Natural killer cell (primary cell): ENCODE measurements at regions not wholly inside any gene's neighbourhood (a gene's known extent, or its start where the extent isn't known, plus 50 kb on each side); places are given as distances from the start of the nearest gene placed in this dataset.

Experiments
- ATAC-seq, 3 donors: fragments of 150-1000 bp in 2 of 3; fragments of 200-7000 bp in 1 of 3; cut with Tn5 transposase; 1 replicate in 1 of 3; 2 replicates in 2 of 3; pipeline ENCODE4 v1.10.0; 2021; ENCODE audit warnings: mild to moderate bottlenecking in 2 of 3, moderate library complexity in 2 of 3
- DNase-seq, 2 donors: peaks; one replicate each; pipeline versions ENCODE4 v3.0.0 to v3.0.0-alpha.2; 2013 to 2021; ENCODE audit warnings: mixed read lengths in 1 of 2
- H3K27ac ChIP-seq: one replicate; pipeline ENCODE4 v1.5.1; 2013; ENCODE audit warnings: mild to moderate bottlenecking, low read length
- H3K27me3 ChIP-seq: one replicate; pipeline ENCODE4 v1.6.1; 2013; ENCODE audit warnings: low read length; ENCODE audit not compliant: control insufficient read depth, insufficient read depth
- H3K36me3 ChIP-seq: one replicate; pipeline ENCODE4 v1.6.1; 2013; ENCODE audit warnings: low read length; ENCODE audit not compliant: control insufficient read depth, insufficient read depth
- H3K4me1 ChIP-seq: one replicate; pipeline ENCODE4 v1.6.1; 2013; ENCODE audit warnings: low read length; ENCODE audit not compliant: control insufficient read depth, insufficient read depth
- H3K4me3 ChIP-seq: one replicate; pipeline ENCODE4 v1.5.1; 2013; ENCODE audit warnings: low read length
- H3K9me3 ChIP-seq: one replicate; pipeline ENCODE4 v1.6.1; 2013; ENCODE audit warnings: low read length; ENCODE audit not compliant: control insufficient read depth, insufficient read depth
- H3K27ac Mint-ChIP-seq, 2 donors: one replicate each; pipeline ENCODE4 v1.8.0; 2022; ENCODE audit warnings: mild to moderate bottlenecking in 2 of 2, mixed read lengths in 2 of 2, moderate library complexity in 1 of 2
- H3K27me3 Mint-ChIP-seq, 2 donors: one replicate each; pipeline ENCODE4 v1.8.0; 2022; ENCODE audit warnings: low read depth in 2 of 2, mixed read lengths in 2 of 2
- H3K36me3 Mint-ChIP-seq: one replicate; pipeline ENCODE4 v1.8.0; 2022; ENCODE audit warnings: mixed read lengths
- H3K4me1 Mint-ChIP-seq, 2 donors: one replicate each; pipeline ENCODE4 v1.8.0; 2022; ENCODE audit warnings: mixed read lengths in 2 of 2
- H3K4me3 Mint-ChIP-seq: one replicate; pipeline ENCODE4 v1.8.0; 2022; ENCODE audit warnings: mild to moderate bottlenecking, moderate library complexity, mixed read lengths
- H3K9me3 Mint-ChIP-seq, 2 donors: one replicate each; pipeline ENCODE4 v1.8.0; 2022; ENCODE audit warnings: mixed read lengths in 2 of 2
- WGBS: methylation state at CpG from one replicate; pipeline ENCODE4 v1.1.7; 2013; ENCODE audit warnings: missing lambda C conversion rate; ENCODE audit not compliant: insufficient coverage; 5-methylcytosine and 5-hydroxymethylcytosine counted together
- intact Hi-C: fragments of 100-400 bp; cut with micrococcal nuclease; formaldehyde crosslinking; loops from one replicate; pipeline ENCODE4 v1.14.2; 2022
- TF ChIP-seq, protein P1 (sequence below): fragments of 200-600 bp; IDR thresholded peaks from one replicate; pipeline ENCODE4 v1.8.0; 2022; ENCODE audit warnings: antibody characterized with exemption

- no peaks in the 10 kb centered on the region for H3K4me1 Mint-ChIP-seq
- H3K9me3 Mint-ChIP-seq, result no peaks in the 10 kb centered on the region
- Histone ChIP-seq H3K36me3 (no peaks in the 10 kb centered on the region), H3K27me3 (no peaks in the 10 kb centered on the region), H3K4me1 (no peaks in the 10 kb centered on the region), H3K4me3 (no peak overlapping the region), H3K27ac (no peak overlapping the region), H3K9me3 (peaks cover 1% of the 10 kb centered on the region)
- intact Hi-C loops, result no loop called here
- 95% methylated on average over 2 of the region's 2 CpGs for WGBS
- H3K4me3 Mint-ChIP-seq, result no peak overlapping the region
- no peak overlapping the region for H3K27ac Mint-ChIP-seq
- ATAC-seq (no peak), DNase-seq (no peak)
- no peaks in the 10 kb centered on the region for H3K36me3 Mint-ChIP-seq
- TF ChIP-seq, protein P1, sequence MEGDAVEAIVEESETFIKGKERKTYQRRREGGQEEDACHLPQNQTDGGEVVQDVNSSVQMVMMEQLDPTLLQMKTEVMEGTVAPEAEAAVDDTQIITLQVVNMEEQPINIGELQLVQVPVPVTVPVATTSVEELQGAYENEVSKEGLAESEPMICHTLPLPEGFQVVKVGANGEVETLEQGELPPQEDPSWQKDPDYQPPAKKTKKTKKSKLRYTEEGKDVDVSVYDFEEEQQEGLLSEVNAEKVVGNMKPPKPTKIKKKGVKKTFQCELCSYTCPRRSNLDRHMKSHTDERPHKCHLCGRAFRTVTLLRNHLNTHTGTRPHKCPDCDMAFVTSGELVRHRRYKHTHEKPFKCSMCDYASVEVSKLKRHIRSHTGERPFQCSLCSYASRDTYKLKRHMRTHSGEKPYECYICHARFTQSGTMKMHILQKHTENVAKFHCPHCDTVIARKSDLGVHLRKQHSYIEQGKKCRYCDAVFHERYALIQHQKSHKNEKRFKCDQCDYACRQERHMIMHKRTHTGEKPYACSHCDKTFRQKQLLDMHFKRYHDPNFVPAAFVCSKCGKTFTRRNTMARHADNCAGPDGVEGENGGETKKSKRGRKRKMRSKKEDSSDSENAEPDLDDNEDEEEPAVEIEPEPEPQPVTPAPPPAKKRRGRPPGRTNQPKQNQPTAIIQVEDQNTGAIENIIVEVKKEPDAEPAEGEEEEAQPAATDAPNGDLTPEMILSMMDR, result no peak
- peaks cover 7 to 8% of the 10 kb centered on the region in 2 donors for H3K27me3 Mint-ChIP-seq
These were observed 73.4 kb upstream of the PALS2 start for GRCh38 chr7:24499871-24500270.

DNA sequence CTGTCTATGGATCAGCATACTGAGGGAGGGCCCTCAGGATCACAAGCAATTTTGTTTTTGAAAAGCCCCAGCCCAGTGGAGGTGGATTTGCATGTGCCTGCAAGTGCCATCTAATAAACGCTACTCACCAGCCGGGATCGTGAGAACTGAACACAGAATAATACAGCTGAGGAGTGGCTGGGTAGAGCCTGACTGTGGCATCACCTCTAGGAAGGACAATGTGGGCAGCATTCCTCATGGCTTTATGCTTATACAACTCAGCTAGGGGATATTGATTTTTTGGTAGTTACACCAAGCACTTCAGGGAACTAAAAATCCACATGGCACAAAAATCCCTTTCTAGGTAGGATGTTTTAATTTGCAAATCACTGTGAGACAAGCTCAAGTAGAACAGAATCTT is 72.7 kb upstream of the PALS2 start:
- WGBS, result 96% methylated on average over 3 of the region's 3 CpGs
- H3K4me1 Mint-ChIP-seq, result no peaks in the 10 kb centered on the region
- H3K27ac Mint-ChIP-seq, result no peak overlapping the region
- Histone ChIP-seq H3K36me3 (no peaks in the 10 kb centered on the region), H3K27ac (no peak overlapping the region), H3K4me1 (no peaks in the 10 kb centered on the region), H3K4me3 (no peak overlapping the region), H3K9me3 (no peaks in the 10 kb centered on the region), H3K27me3 (no peaks in the 10 kb centered on the region)
- intact Hi-C loops, result no loop called here
- no peak for ATAC-seq
- no peaks in the 10 kb centered on the region for H3K36me3 Mint-ChIP-seq
- peaks cover 7 to 8% of the 10 kb centered on the region in 2 donors for H3K27me3 Mint-ChIP-seq
- H3K9me3 Mint-ChIP-seq, result no peaks in the 10 kb centered on the region
- TF ChIP-seq, protein P1, result no peak
- no peak for DNase-seq
- H3K4me3 Mint-ChIP-seq, result no peak overlapping the region

GRCh38 chr7:24501009-24501408 is 72.2 kb upstream of the PALS2 start:
- intact Hi-C loops, result no loop called here
- peaks cover 7 to 8% of the 10 kb centered on the region in 2 donors for H3K27me3 Mint-ChIP-seq
- Histone ChIP-seq H3K4me1 (no peaks in the 10 kb centered on the region), H3K9me3 (no peaks in the 10 kb centered on the region), H3K27me3 (no peaks in the 10 kb centered on the region), H3K4me3 (no peak overlapping the region), H3K36me3 (no peaks in the 10 kb centered on the region), H3K27ac (no peak overlapping the region)
- TF ChIP-seq, protein P1, result no peak
- ATAC-seq (no peak), DNase-seq (no peak)
- H3K36me3 Mint-ChIP-seq, result no peaks in the 10 kb centered on the region
- H3K4me1 Mint-ChIP-seq, result no peaks in the 10 kb centered on the region
- H3K4me3 Mint-ChIP-seq, result no peak overlapping the region
- no peaks in the 10 kb centered on the region for H3K9me3 Mint-ChIP-seq
- H3K27ac Mint-ChIP-seq, result no peak overlapping the region
- WGBS, result 96% methylated on average over 7 of the region's 7 CpGs

- no peaks in the 10 kb centered on the region for H3K9me3 Mint-ChIP-seq
- H3K4me1 Mint-ChIP-seq, result no peaks in the 10 kb centered on the region
- TF ChIP-seq, protein P1, result no peak
- Histone ChIP-seq H3K27ac (no peak overlapping the region), H3K4me3 (no peak overlapping the region), H3K36me3 (no peaks in the 10 kb centered on the region), H3K27me3 (no peaks in the 10 kb centered on the region), H3K9me3 (no peaks in the 10 kb centered on the region), H3K4me1 (no peaks in the 10 kb centered on the region)
- H3K27me3 Mint-ChIP-seq, result peaks cover 7 to 8% of the 10 kb centered on the region in 2 donors
- intact Hi-C loops, result no loop called here
- WGBS, result no CpG with 5 or more reads among the region's 1 CpG
- ATAC-seq (no peak), DNase-seq (no peak)
- H3K4me3 Mint-ChIP-seq, result no peak overlapping the region
- no peaks in the 10 kb centered on the region for H3K36me3 Mint-ChIP-seq
- H3K27ac Mint-ChIP-seq, result no peak overlapping the region
These were observed 71.7 kb upstream of the PALS2 start for GRCh38 chr7:24501443-24502134.
